ENCODE measurements at regions not wholly inside any gene's neighbourhood (a gene's known extent, or its start where the extent isn't known, plus 50 kb on each side); places are given as distances from the start of the nearest gene placed in this dataset.

- Histone ChIP-seq H3K9me2 (ENCODE audit: insufficient read depth, low read length) (no peaks in the 10 kb centered on the region), H3K4me3 (ENCODE audit: low read length) (no peak overlapping the region)
Measured at GRCh38 chr5:118722122-118723020, 266.0 kb downstream of the DTWD2 start.

More at GRCh38 chr5:118722122-118723020, 266.0 kb downstream of the DTWD2 start:
- Histone ChIP-seq H3K36me3 (ENCODE audit: insufficient read depth, low read length) (no peaks in the 10 kb centered on the region), H3K9ac (ENCODE audit: low read length) (no peak overlapping the region), H3K9me3 (ENCODE audit: low read length) (no peaks in the 10 kb centered on the region), H3K27ac (ENCODE audit: low read length) (no peak overlapping the region), H3K4me2 (ENCODE audit: low read length) (no peak overlapping the region), H4K20me1 (ENCODE audit: insufficient read depth) (no peaks in the 10 kb centered on the region), H3F3A (ENCODE audit: insufficient read depth, low read length, poor library complexity, severe bottlenecking) (no peaks in the 10 kb centered on the region), H2AFZ (ENCODE audit: low read depth, low read length) (no peak overlapping the region), H3K27me3 (ENCODE audit: insufficient read depth, low read depth, low read length) (no peaks in the 10 kb centered on the region), H3K79me2 (replicated peaks; ENCODE audit: insufficient read depth, low read length) (no peaks in the 10 kb centered on the region)
- TF ChIP-seq TAF1 (IDR thresholded peaks at IDR 0.05; ENCODE audit: low read depth) (no peak), RAD21 (conservative IDR thresholded peaks at IDR 0.05) (no peak), EP300 (conservative IDR thresholded peaks at IDR 0.05; ENCODE audit: poor library complexity, severe bottlenecking) (no peak), CTCF (IDR thresholded peaks at IDR 0.05; ENCODE audit: poor library complexity, severe bottlenecking) (no peak), POLR2AphosphoS5 (IDR thresholded peaks at IDR 0.05) (no peak), EZH2 (IDR thresholded peaks at IDR 0.05; ENCODE audit: borderline replicate concordance, insufficient read depth, low read length, poor library complexity, severe bottlenecking) (no peak), MXI1 (conservative IDR thresholded peaks at IDR 0.05; ENCODE audit: poor library complexity, severe bottlenecking) (no peak), REST (IDR thresholded peaks at IDR 0.05; ENCODE audit: borderline replicate concordance) (no peak), SMC3 (conservative IDR thresholded peaks at IDR 0.05; ENCODE audit: poor library complexity) (no peak)
